ENCODE measurements at regions not wholly inside any gene's neighbourhood (a gene's known extent, or its start where the extent isn't known, plus 50 kb on each side); places are given as distances from the start of the nearest gene placed in this dataset.

GRCh38 chr18:59801576-59801975 lies 98.2 kb upstream of the PMAIP1 start:
- TF ChIP-seq, protein P1, sequence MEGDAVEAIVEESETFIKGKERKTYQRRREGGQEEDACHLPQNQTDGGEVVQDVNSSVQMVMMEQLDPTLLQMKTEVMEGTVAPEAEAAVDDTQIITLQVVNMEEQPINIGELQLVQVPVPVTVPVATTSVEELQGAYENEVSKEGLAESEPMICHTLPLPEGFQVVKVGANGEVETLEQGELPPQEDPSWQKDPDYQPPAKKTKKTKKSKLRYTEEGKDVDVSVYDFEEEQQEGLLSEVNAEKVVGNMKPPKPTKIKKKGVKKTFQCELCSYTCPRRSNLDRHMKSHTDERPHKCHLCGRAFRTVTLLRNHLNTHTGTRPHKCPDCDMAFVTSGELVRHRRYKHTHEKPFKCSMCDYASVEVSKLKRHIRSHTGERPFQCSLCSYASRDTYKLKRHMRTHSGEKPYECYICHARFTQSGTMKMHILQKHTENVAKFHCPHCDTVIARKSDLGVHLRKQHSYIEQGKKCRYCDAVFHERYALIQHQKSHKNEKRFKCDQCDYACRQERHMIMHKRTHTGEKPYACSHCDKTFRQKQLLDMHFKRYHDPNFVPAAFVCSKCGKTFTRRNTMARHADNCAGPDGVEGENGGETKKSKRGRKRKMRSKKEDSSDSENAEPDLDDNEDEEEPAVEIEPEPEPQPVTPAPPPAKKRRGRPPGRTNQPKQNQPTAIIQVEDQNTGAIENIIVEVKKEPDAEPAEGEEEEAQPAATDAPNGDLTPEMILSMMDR (IDR thresholded peaks at IDR 0.05 in 8 of 11, conservative IDR thresholded peaks at IDR 0.05 in 3 of 11) = no peak
- no peak for TF ChIP-seq POLR2A (IDR thresholded peaks at IDR 0.05)

All from spleen (tissue), 7 donors.